Activated CD4-positive, alpha-beta T cell treated with anti-CD3 and anti-CD28 coated beads for 36 hours (primary cell): ENCODE measurements at regions not wholly inside any gene's neighbourhood (a gene's known extent, or its start where the extent isn't known, plus 50 kb on each side); places are given as distances from the start of the nearest gene placed in this dataset.

Experiments
- ATAC-seq: fragments of 200-7000 bp; cut with Tn5 transposase; one replicate; pipeline ENCODE4 v1.10.0; 2021; ENCODE audit warnings: mild to moderate bottlenecking, moderate library complexity
- CTCF ChIA-PET: fragments of 350-600 bp; sonication (Branson Sonifier 250); formaldehyde crosslinking; loops from one replicate; lab custom pipeline; 2021; ENCODE audit warnings: antibody characterized with exemption; lab: Charles Lee
- POLR2A ChIA-PET: fragments of 350-600 bp; sonication (Branson Sonifier 250); formaldehyde crosslinking; loops from one replicate; lab custom pipeline; 2021; ENCODE audit warnings: antibody characterized with exemption, inconsistent platforms; lab: Charles Lee
- DNase-seq: peaks from one replicate; pipeline ENCODE4 v3.0.0-alpha.2; 2020
- H3K27ac Mint-ChIP-seq: one replicate; pipeline ENCODE4 v1.8.0; 2021; ENCODE audit warnings: mixed read lengths
- H3K27me3 Mint-ChIP-seq: one replicate; pipeline ENCODE4 v1.8.0; 2021; ENCODE audit warnings: mixed read lengths
- H3K36me3 Mint-ChIP-seq: one replicate; pipeline ENCODE4 v1.8.0; 2021; ENCODE audit warnings: low read depth, mixed read lengths
- H3K4me1 Mint-ChIP-seq: one replicate; pipeline ENCODE4 v1.8.0; 2021; ENCODE audit warnings: mixed read lengths
- H3K4me3 Mint-ChIP-seq: one replicate; pipeline ENCODE4 v1.8.0; 2021; ENCODE audit warnings: mild to moderate bottlenecking, moderate library complexity, mixed read lengths
- H3K9me3 Mint-ChIP-seq: one replicate; pipeline ENCODE4 v1.8.0; 2021; ENCODE audit warnings: low read depth, mixed read lengths
- intact Hi-C, 2 experiments: fragments of 100-400 bp; cut with DNase I in 1 of 2; cut with micrococcal nuclease in 1 of 2; formaldehyde crosslinking; loops; one replicate each; pipeline versions ENCODE4 v1.14.2 to v1.15.1; 2022 to 2024; cut with DNase I, micrococcal nuclease

GRCh38 chr1:217153361-217153760 lies 430.1 kb upstream of the ESRRG start:
- no peaks in the 10 kb centered on the region for H3K27me3 Mint-ChIP-seq
- no peak for DNase-seq
- intact Hi-C loops: no loop called here
- POLR2A ChIA-PET: no interaction called here
- H3K9me3 Mint-ChIP-seq: peaks cover 3% of the 10 kb centered on the region
- no peak overlapping the region for H3K27ac Mint-ChIP-seq
- CTCF ChIA-PET: interaction anchor here (0.9 kb wide), 1 partner anchor 14 kb away, joined by 6 read pairs; no protein-coding TSS in a partner anchor
- H3K4me1 Mint-ChIP-seq: no peaks in the 10 kb centered on the region
- no peak for ATAC-seq
- H3K36me3 Mint-ChIP-seq: no peaks in the 10 kb centered on the region
- H3K4me3 Mint-ChIP-seq: no peak overlapping the region

- no peak for DNase-seq
- ChIA-PET CTCF (no interaction called here), POLR2A (no interaction called here)
- Mint-ChIP-seq H3K36me3 (no peaks in the 10 kb centered on the region), H3K27me3 (no peaks in the 10 kb centered on the region), H3K27ac (no peak overlapping the region), H3K4me1 (no peaks in the 10 kb centered on the region), H3K9me3 (peaks cover 3% of the 10 kb centered on the region), H3K4me3 (no peak overlapping the region)
- intact Hi-C loops: no loop called here
- no peak for ATAC-seq
These were observed 427.1 kb upstream of the ESRRG start for GRCh38 chr1:217150366-217150765.

GRCh38 chr1:217149791-217150190 lies 426.6 kb upstream of the ESRRG start:
- no peak overlapping the region for H3K27ac Mint-ChIP-seq
- no peaks in the 10 kb centered on the region for H3K36me3 Mint-ChIP-seq
- DNase-seq (no peak), ATAC-seq (no peak)
- peaks cover 8% of the 10 kb centered on the region for H3K9me3 Mint-ChIP-seq
- H3K27me3 Mint-ChIP-seq: peaks cover 2% of the 10 kb centered on the region
- no peak overlapping the region for H3K4me3 Mint-ChIP-seq
- H3K4me1 Mint-ChIP-seq: no peaks in the 10 kb centered on the region
- ChIA-PET CTCF (no interaction called here), POLR2A (no interaction called here)
- intact Hi-C loops: no loop called here

- POLR2A ChIA-PET: no interaction called here
- no peak overlapping the region for H3K27ac Mint-ChIP-seq
- peaks cover 40% of the 10 kb centered on the region for H3K27me3 Mint-ChIP-seq
These were observed 418.5 kb upstream of the ESRRG start for GRCh38 chr1:217141711-217142110.

GRCh38 chr1:217140041-217140901 lies 417.0 kb upstream of the ESRRG start:
- no peak overlapping the region for H3K4me3 Mint-ChIP-seq
- POLR2A ChIA-PET: no interaction called here
- H3K9me3 Mint-ChIP-seq: peaks cover 4% of the 10 kb centered on the region
- intact Hi-C loops: no loop called here
- CTCF ChIA-PET: no interaction called here
- DNase-seq: no peak
- peaks cover 1% of the 10 kb centered on the region for H3K36me3 Mint-ChIP-seq
- no peak overlapping the region for H3K27ac Mint-ChIP-seq
- ATAC-seq: no peak
- H3K4me1 Mint-ChIP-seq: peaks cover 3% of the 10 kb centered on the region
- peaks cover 51% of the 10 kb centered on the region for H3K27me3 Mint-ChIP-seq

More at GRCh38 chr1:217141711-217142110, 418.5 kb upstream of the ESRRG start:
- no peaks in the 10 kb centered on the region for H3K4me1 Mint-ChIP-seq
- H3K4me3 Mint-ChIP-seq: no peak overlapping the region
- CTCF ChIA-PET: no interaction called here
- DNase-seq: no peak
- no peaks in the 10 kb centered on the region for H3K36me3 Mint-ChIP-seq
- ATAC-seq: no peak
- intact Hi-C loops: no loop called here
- peaks cover 5% of the 10 kb centered on the region for H3K9me3 Mint-ChIP-seq

- Mint-ChIP-seq H3K36me3 (peaks cover 1% of the 10 kb centered on the region), H3K9me3 (no peaks in the 10 kb centered on the region), H3K27ac (no peak overlapping the region), H3K27me3 (peaks cover 56% of the 10 kb centered on the region), H3K4me1 (peaks cover 3% of the 10 kb centered on the region), H3K4me3 (no peak overlapping the region)
- POLR2A ChIA-PET: no interaction called here
- ATAC-seq (no peak), DNase-seq (no peak)
- CTCF ChIA-PET: no interaction called here
- intact Hi-C loops: loop anchor here in 1 of 2 experiments (5.0 kb wide), 1 partner anchor 1028 kb away; no protein-coding TSS in a partner anchor
These were observed 416.3 kb upstream of the ESRRG start for GRCh38 chr1:217139513-217139912.

GRCh38 chr1:217138799-217139466 lies 415.7 kb upstream of the ESRRG start:
- H3K27ac Mint-ChIP-seq: no peak overlapping the region
- no peak for DNase-seq
- intact Hi-C loops: loop anchor here in 1 of 2 experiments (5.0 kb wide), 1 partner anchor 1028 kb away; no protein-coding TSS in a partner anchor
- POLR2A ChIA-PET: no interaction called here
- H3K36me3 Mint-ChIP-seq: peaks cover 1% of the 10 kb centered on the region
- H3K27me3 Mint-ChIP-seq: peaks cover 61% of the 10 kb centered on the region
- peaks cover 3% of the 10 kb centered on the region for H3K4me1 Mint-ChIP-seq
- CTCF ChIA-PET: no interaction called here
- no peak for ATAC-seq
- no peaks in the 10 kb centered on the region for H3K9me3 Mint-ChIP-seq
- no peak overlapping the region for H3K4me3 Mint-ChIP-seq

- ATAC-seq (no peak), DNase-seq (no peak)
- intact Hi-C loops: loop anchor here in 1 of 2 experiments (5.0 kb wide), 1 partner anchor 1029 kb away; no protein-coding TSS in a partner anchor
- ChIA-PET CTCF (no interaction called here), POLR2A (no interaction called here)
- peaks cover 66% of the 10 kb centered on the region for H3K27me3 Mint-ChIP-seq
- H3K27ac Mint-ChIP-seq: no peak overlapping the region
- peaks cover 1% of the 10 kb centered on the region for H3K36me3 Mint-ChIP-seq
- H3K4me1 Mint-ChIP-seq: peaks cover 3% of the 10 kb centered on the region
- H3K9me3 Mint-ChIP-seq: no peaks in the 10 kb centered on the region
- no peak overlapping the region for H3K4me3 Mint-ChIP-seq
These were observed 415.0 kb upstream of the ESRRG start for GRCh38 chr1:217138173-217138765.

GRCh38 chr1:217137210-217137881 lies 414.1 kb upstream of the ESRRG start:
- no peak overlapping the region for H3K4me3 Mint-ChIP-seq
- peaks cover 3% of the 10 kb centered on the region for H3K4me1 Mint-ChIP-seq
- ATAC-seq (no peak), DNase-seq (no peak)
- peaks cover 72% of the 10 kb centered on the region for H3K27me3 Mint-ChIP-seq
- intact Hi-C loops: loop anchor here in 1 of 2 experiments (5.0 kb wide), 1 partner anchor 1030 kb away; no protein-coding TSS in a partner anchor
- ChIA-PET CTCF (interaction anchor here (0.7 kb wide), 1 partner anchor 799 kb away, joined by 3 read pairs; no protein-coding TSS in a partner anchor), POLR2A (no interaction called here)
- no peak overlapping the region for H3K27ac Mint-ChIP-seq
- H3K9me3 Mint-ChIP-seq: no peaks in the 10 kb centered on the region
- peaks cover 1% of the 10 kb centered on the region for H3K36me3 Mint-ChIP-seq

- peaks cover 77% of the 10 kb centered on the region for H3K27me3 Mint-ChIP-seq
- ChIA-PET CTCF (no interaction called here), POLR2A (no interaction called here)
- H3K4me3 Mint-ChIP-seq: no peak overlapping the region
- ATAC-seq: no peak
- intact Hi-C loops: loop anchor here in 1 of 2 experiments (5.0 kb wide), 1 partner anchor 1030 kb away; no protein-coding TSS in a partner anchor
- no peak overlapping the region for H3K27ac Mint-ChIP-seq
- no peak for DNase-seq
- H3K36me3 Mint-ChIP-seq: peaks cover 1% of the 10 kb centered on the region
- no peaks in the 10 kb centered on the region for H3K9me3 Mint-ChIP-seq
- peaks cover 3% of the 10 kb centered on the region for H3K4me1 Mint-ChIP-seq
These were observed 413.6 kb upstream of the ESRRG start for GRCh38 chr1:217136895-217137205.
